Coronary artery (tissue), 2 donors: ENCODE measurements at regions not wholly inside any gene's neighbourhood (a gene's known extent, or its start where the extent isn't known, plus 50 kb on each side); places are given as distances from the start of the nearest gene placed in this dataset.

Source experiments
- DNase-seq: peaks from one replicate; pipeline ENCODE4 v3.0.0-alpha.2; 2017; ENCODE audit warnings: low spot score
- H3K27ac ChIP-seq, 2 donors: fragments of 200-600 bp; sonication (generic); one replicate each; pipeline ENCODE4 v1.5.1; 2016 to 2019
- H3K4me3 ChIP-seq: fragments of 200-600 bp; sonication (generic); 2 replicates; pipeline ENCODE4 v1.5.1; 2016; ENCODE audit warnings: mild to moderate bottlenecking, moderate library complexity
- CTCF ChIP-seq: fragments of 200-600 bp; sonication (generic); IDR thresholded peaks from one replicate; pipeline ENCODE4 v1.5.1; 2019; ENCODE audit warnings: antibody characterized with exemption

GRCh38 chr7:67535241-67535989, 538.8 kb downstream of the TYW1 start:
- no peak overlapping the region for H3K27ac ChIP-seq
- DNase-seq: no peak
- no peak for TF ChIP-seq CTCF
- no peak overlapping the region for H3K4me3 ChIP-seq

- TF ChIP-seq CTCF: no peak
- Histone ChIP-seq H3K27ac (no peak overlapping the region), H3K4me3 (no peak overlapping the region)
- no peak for DNase-seq
Measured at GRCh38 chr7:67542916-67543315, 546.3 kb downstream of the TYW1 start.

GRCh38 chr7:67547183-67547907, 550.7 kb downstream of the TYW1 start:
- no peak for TF ChIP-seq CTCF
- Histone ChIP-seq H3K4me3 (no peak overlapping the region), H3K27ac (no peak overlapping the region)
- DNase-seq: no peak

- no peak for TF ChIP-seq CTCF
- no peak for DNase-seq
- Histone ChIP-seq H3K27ac (no peak overlapping the region), H3K4me3 (no peak overlapping the region)
Measured at GRCh38 chr7:67549126-67549525, 552.5 kb downstream of the TYW1 start.

- H3K4me3 ChIP-seq: no peak overlapping the region
- no peak for DNase-seq
- TF ChIP-seq CTCF: no peak
- H3K27ac ChIP-seq: no peak overlapping the region
Measured at GRCh38 chr7:67550801-67551436, 554.3 kb downstream of the TYW1 start.

- no peak for TF ChIP-seq CTCF
- no peak for DNase-seq
- no peak overlapping the region for H3K27ac ChIP-seq
- no peak overlapping the region for H3K4me3 ChIP-seq
Measured at GRCh38 chr7:67552738-67553137, 556.1 kb downstream of the TYW1 start.
